ENCODE measurements at regions not wholly inside any gene's neighbourhood (a gene's known extent, or its start where the extent isn't known, plus 50 kb on each side); places are given as distances from the start of the nearest gene placed in this dataset.

GRCh38 chr13:73367886-73368285 lies 309.1 kb downstream of the KLF5 start:
- DNase-seq: no peak

- DNase-seq: no peak
These were observed 307.4 kb downstream of the KLF5 start for GRCh38 chr13:73366241-73366640.

- DNase-seq: peak; percentile 59
These were observed 306.9 kb downstream of the KLF5 start for GRCh38 chr13:73365681-73366080.

GRCh38 chr13:73365252-73365651 lies 306.4 kb downstream of the KLF5 start:
- DNase-seq: peak; percentile 59

- peak; percentile 0 for DNase-seq
These were observed 305.9 kb downstream of the KLF5 start for GRCh38 chr13:73364736-73365135.

- DNase-seq: no peak
These were observed 299.8 kb downstream of the KLF5 start for GRCh38 chr13:73358606-73359095.

- DNase-seq: no peak
These were observed 296.3 kb downstream of the KLF5 start for GRCh38 chr13:73355134-73355533.

GRCh38 chr13:73351730-73352129 lies 292.9 kb downstream of the KLF5 start:
- DNase-seq: no peak

GRCh38 chr13:73341748-73342147 lies 282.9 kb downstream of the KLF5 start:
- DNase-seq: no peak

- no peak for DNase-seq
These were observed 281.3 kb downstream of the KLF5 start for GRCh38 chr13:73340069-73340468.

GRCh38 chr13:73339086-73339485 lies 280.3 kb downstream of the KLF5 start:
- no peak for DNase-seq

- DNase-seq: no peak
These were observed 279.6 kb downstream of the KLF5 start for GRCh38 chr13:73338389-73338788.

- DNase-seq: no peak
These were observed 278.7 kb downstream of the KLF5 start for GRCh38 chr13:73337532-73337931.

- DNase-seq: no peak
These were observed 278.0 kb downstream of the KLF5 start for GRCh38 chr13:73336773-73337172.

GRCh38 chr13:73335944-73336343 lies 277.1 kb downstream of the KLF5 start:
- no peak for DNase-seq

- peak; percentile 4 for DNase-seq
These were observed 276.4 kb downstream of the KLF5 start for GRCh38 chr13:73335210-73335609.

GRCh38 chr13:73334445-73334844 lies 275.6 kb downstream of the KLF5 start:
- DNase-seq: no peak

- DNase-seq: no peak
These were observed 272.8 kb downstream of the KLF5 start for GRCh38 chr13:73331556-73331955.

GRCh38 chr13:73329355-73329754 lies 270.6 kb downstream of the KLF5 start:
- DNase-seq: no peak

- no peak for DNase-seq
These were observed 268.8 kb downstream of the KLF5 start for GRCh38 chr13:73327579-73327978.

GRCh38 chr13:73325723-73326558 lies 267.1 kb downstream of the KLF5 start:
- peak; percentile 42 for DNase-seq

- DNase-seq: no peak
These were observed 266.3 kb downstream of the KLF5 start for GRCh38 chr13:73324842-73325722.

GRCh38 chr13:73323615-73324014 lies 264.8 kb downstream of the KLF5 start:
- no peak for DNase-seq

GRCh38 chr13:73321043-73321442 lies 262.2 kb downstream of the KLF5 start:
- no peak for DNase-seq

Measured in DMS53 (cell line).